ENCODE measurements at regions not wholly inside any gene's neighbourhood (a gene's known extent, or its start where the extent isn't known, plus 50 kb on each side); places are given as distances from the start of the nearest gene placed in this dataset.
"Not testable (repeated sequence)": the region's sequence is repeated elsewhere in the genome, so short reads cannot be mapped to it uniquely, and the experiment has no call there.

DNA sequence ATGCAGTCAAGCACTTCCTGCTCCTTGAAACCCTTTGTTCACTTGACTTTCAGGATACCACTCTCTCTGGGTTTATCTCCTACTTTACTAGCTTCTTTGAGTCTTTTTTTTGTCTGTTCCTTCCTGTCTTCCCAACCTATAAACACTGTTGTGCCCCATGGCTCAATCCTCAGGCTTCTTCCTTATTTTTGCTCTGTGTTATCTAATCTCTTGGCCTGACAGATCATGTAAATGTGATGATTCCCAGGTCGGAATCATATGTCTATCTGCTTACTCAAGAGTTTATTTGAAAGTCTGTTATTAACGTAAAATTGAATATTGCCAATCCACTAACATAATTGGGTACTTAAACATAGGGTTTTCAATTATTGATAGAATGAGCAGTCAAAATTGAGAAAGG, 171.7 kb upstream of the ST6GALNAC5 start:
- no peaks in the 10 kb centered on the region for H3K4me1 ChIP-seq (ENCODE audit: insufficient read depth)
- Mint-ChIP-seq H3K27me3 (ENCODE audit: insufficient read depth, low read depth, poor library complexity) (no peaks in the 10 kb centered on the region), H3K4me3 (no peak overlapping the region), H3K27ac (no peak overlapping the region), H3K36me3 (ENCODE audit: low read depth) (peaks cover 12% of the 10 kb centered on the region), H3K9me3 (peaks cover 4% of the 10 kb centered on the region; the same call in 2 of the 3 replicates), H3K4me1 (no peaks in the 10 kb centered on the region; the same call in 2 of the 3 replicates)
- no peaks in the 10 kb centered on the region for H3F3A ChIP-seq (replicated peaks; ENCODE audit: low read depth)
- H3K27me3 ChIP-seq (ENCODE audit: insufficient read depth), result no peaks in the 10 kb centered on the region
- no peak overlapping the region for H2AFZ ChIP-seq
- no peaks in the 10 kb centered on the region for H3K79me2 ChIP-seq (replicated peaks; ENCODE audit: insufficient read depth)
- no peaks in the 10 kb centered on the region; the same call in none of the 2 replicates for H3K9me2 ChIP-seq (ENCODE audit: insufficient read depth)
- H3K4me3 ChIP-seq, result no peak overlapping the region
- H3K4me2 ChIP-seq, result no peak overlapping the region
- no peaks in the 10 kb centered on the region for H3K36me3 ChIP-seq (ENCODE audit: insufficient read depth)
- TF ChIP-seq, protein P1, sequence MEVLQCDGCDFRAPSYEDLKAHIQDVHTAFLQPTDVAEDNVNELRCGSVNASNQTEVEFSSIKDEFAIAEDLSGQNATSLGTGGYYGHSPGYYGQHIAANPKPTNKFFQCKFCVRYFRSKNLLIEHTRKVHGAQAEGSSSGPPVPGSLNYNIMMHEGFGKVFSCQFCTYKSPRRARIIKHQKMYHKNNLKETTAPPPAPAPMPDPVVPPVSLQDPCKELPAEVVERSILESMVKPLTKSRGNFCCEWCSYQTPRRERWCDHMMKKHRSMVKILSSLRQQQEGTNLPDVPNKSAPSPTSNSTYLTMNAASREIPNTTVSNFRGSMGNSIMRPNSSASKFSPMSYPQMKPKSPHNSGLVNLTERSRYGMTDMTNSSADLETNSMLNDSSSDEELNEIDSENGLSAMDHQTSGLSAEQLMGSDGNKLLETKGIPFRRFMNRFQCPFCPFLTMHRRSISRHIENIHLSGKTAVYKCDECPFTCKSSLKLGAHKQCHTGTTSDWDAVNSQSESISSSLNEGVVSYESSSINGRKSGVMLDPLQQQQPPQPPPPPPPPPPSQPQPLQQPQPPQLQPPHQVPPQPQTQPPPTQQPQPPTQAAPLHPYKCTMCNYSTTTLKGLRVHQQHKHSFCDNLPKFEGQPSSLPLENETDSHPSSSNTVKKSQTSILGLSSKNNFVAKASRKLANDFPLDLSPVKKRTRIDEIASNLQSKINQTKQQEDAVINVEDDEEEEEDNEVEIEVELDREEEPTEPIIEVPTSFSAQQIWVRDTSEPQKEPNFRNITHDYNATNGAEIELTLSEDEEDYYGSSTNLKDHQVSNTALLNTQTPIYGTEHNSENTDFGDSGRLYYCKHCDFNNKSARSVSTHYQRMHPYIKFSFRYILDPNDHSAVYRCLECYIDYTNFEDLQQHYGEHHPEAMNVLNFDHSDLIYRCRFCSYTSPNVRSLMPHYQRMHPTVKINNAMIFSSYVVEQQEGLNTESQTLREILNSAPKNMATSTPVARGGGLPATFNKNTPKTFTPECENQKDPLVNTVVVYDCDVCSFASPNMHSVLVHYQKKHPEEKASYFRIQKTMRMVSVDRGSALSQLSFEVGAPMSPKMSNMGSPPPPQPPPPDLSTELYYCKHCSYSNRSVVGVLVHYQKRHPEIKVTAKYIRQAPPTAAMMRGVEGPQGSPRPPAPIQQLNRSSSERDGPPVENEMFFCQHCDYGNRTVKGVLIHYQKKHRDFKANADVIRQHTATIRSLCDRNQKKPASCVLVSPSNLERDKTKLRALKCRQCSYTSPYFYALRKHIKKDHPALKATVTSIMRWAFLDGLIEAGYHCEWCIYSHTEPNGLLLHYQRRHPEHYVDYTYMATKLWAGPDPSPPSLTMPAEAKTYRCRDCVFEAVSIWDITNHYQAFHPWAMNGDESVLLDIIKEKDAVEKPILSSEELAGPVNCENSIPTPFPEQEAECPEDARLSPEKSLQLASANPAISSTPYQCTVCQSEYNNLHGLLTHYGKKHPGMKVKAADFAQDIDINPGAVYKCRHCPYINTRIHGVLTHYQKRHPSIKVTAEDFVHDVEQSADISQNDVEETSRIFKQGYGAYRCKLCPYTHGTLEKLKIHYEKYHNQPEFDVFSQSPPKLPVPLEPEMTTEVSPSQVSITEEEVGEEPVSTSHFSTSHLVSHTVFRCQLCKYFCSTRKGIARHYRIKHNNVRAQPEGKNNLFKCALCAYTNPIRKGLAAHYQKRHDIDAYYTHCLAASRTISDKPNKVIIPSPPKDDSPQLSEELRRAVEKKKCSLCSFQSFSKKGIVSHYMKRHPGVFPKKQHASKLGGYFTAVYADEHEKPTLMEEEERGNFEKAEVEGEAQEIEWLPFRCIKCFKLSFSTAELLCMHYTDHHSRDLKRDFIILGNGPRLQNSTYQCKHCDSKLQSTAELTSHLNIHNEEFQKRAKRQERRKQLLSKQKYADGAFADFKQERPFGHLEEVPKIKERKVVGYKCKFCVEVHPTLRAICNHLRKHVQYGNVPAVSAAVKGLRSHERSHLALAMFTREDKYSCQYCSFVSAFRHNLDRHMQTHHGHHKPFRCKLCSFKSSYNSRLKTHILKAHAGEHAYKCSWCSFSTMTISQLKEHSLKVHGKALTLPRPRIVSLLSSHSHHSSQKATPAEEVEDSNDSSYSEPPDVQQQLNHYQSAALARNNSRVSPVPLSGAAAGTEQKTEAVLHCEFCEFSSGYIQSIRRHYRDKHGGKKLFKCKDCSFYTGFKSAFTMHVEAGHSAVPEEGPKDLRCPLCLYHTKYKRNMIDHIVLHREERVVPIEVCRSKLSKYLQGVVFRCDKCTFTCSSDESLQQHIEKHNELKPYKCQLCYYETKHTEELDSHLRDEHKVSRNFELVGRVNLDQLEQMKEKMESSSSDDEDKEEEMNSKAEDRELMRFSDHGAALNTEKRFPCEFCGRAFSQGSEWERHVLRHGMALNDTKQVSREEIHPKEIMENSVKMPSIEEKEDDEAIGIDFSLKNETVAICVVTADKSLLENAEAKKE (CRISPR knock-in tag; IDR thresholded peaks at IDR 0.05), result no peak
- TF ChIP-seq JUNB (IDR thresholded peaks at IDR 0.05; ENCODE audit: unreplicated experiment), result no peak
- TF ChIP-seq POLR2AphosphoS5 (IDR thresholded peaks at IDR 0.05; ENCODE audit: low read depth), result no peak
- TF ChIP-seq EZH2 (IDR thresholded peaks at IDR 0.05; ENCODE audit: low read depth, unreplicated experiment), result no peak
- ATAC-seq (no peak), DNase-seq (ENCODE audit: low spot score) (no peak)
- no peaks in the 10 kb centered on the region for H4K20me1 ChIP-seq (replicated peaks; ENCODE audit: insufficient read depth)
- no peak overlapping the region for H3K27ac ChIP-seq (ENCODE audit: low read depth)

DNA sequence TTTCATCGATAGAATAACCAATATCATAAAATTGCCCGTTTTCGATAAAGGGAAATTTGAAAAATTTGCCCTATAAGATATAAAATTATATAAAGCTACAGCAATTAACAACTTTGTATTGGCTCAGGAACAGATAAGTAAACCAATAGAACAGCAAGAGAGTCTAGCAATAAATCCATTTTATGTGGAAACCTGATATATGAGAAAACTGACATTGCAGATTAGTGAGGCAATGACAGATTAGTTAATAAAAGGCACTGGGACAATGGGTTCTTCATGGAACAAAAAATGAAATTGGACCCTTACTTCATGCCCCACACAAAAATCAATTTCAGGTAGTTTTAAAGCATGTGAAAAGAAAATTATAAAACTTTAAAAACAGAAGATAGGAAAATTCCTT, 169.9 kb upstream of the ST6GALNAC5 start:
- no peaks in the 10 kb centered on the region for H3K27me3 Mint-ChIP-seq (ENCODE audit: insufficient read depth, low read depth, poor library complexity)
- no peaks in the 10 kb centered on the region for H3F3A ChIP-seq (replicated peaks; ENCODE audit: low read depth)
- H3K4me1 Mint-ChIP-seq, result no peaks in the 10 kb centered on the region
- peaks cover 4% of the 10 kb centered on the region; the same call in 2 of the 3 replicates for H3K9me3 Mint-ChIP-seq
- H3K27ac ChIP-seq (ENCODE audit: low read depth), result no peak overlapping the region
- H4K20me1 ChIP-seq (replicated peaks; ENCODE audit: insufficient read depth), result no peaks in the 10 kb centered on the region
- H3K4me2 ChIP-seq, result no peak overlapping the region
- peaks cover 12% of the 10 kb centered on the region for H3K36me3 Mint-ChIP-seq (ENCODE audit: low read depth)
- no peak overlapping the region for H2AFZ ChIP-seq
- no peaks in the 10 kb centered on the region for H3K4me1 ChIP-seq (ENCODE audit: insufficient read depth)
- H3K4me3 ChIP-seq, result no peak overlapping the region
- H3K4me3 Mint-ChIP-seq, result no peak overlapping the region
- no peaks in the 10 kb centered on the region for H3K27me3 ChIP-seq (ENCODE audit: insufficient read depth)
- DNase-seq (ENCODE audit: low spot score) (no peak), ATAC-seq (no peak)
- no peaks in the 10 kb centered on the region for H3K79me2 ChIP-seq (replicated peaks; ENCODE audit: insufficient read depth)
- no peaks in the 10 kb centered on the region; the same call in 1 of the 2 replicates for H3K9me2 ChIP-seq (ENCODE audit: insufficient read depth)
- no peaks in the 10 kb centered on the region for H3K36me3 ChIP-seq (ENCODE audit: insufficient read depth)
- no peak for TF ChIP-seq POLR2AphosphoS5 (IDR thresholded peaks at IDR 0.05; ENCODE audit: low read depth)
- H3K27ac Mint-ChIP-seq, result no peak overlapping the region

DNA sequence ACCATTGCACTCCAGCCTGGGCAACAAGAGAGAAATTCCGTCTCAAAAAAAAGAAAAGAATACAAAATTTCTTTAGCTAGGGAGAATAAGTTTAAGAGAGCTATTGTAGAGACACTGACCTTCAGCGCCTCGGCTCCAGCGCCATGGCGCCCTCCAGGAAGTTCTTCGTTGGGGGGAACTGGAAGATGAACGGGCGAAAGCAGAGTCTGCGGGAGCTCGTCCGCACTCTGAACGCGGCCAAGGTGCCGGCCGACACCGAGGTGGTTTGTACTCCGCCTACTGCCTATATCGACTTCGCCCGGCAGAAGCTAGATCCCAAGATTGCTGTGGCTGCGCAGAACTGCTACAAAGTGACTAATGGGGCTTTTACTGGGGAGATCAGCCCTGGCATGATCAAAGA, 167.6 kb upstream of the ST6GALNAC5 start:
- not testable (repeated sequence) for H4K20me1 ChIP-seq (replicated peaks; ENCODE audit: insufficient read depth); DNase-seq (ENCODE audit: low spot score); H3K4me1 Mint-ChIP-seq; H3K4me2 ChIP-seq; H3K27me3 Mint-ChIP-seq (ENCODE audit: insufficient read depth, low read depth, poor library complexity); H3K4me1 ChIP-seq (ENCODE audit: insufficient read depth); H3K9me3 Mint-ChIP-seq; H3K4me3 ChIP-seq; H3K27ac Mint-ChIP-seq; H3K4me3 Mint-ChIP-seq; H3K36me3 ChIP-seq (ENCODE audit: insufficient read depth); H3K27me3 ChIP-seq (ENCODE audit: insufficient read depth); ATAC-seq; H3K9me2 ChIP-seq (ENCODE audit: insufficient read depth); H3K36me3 Mint-ChIP-seq (ENCODE audit: low read depth); H2AFZ ChIP-seq; H3K79me2 ChIP-seq (replicated peaks; ENCODE audit: insufficient read depth); H3K27ac ChIP-seq (ENCODE audit: low read depth); H3F3A ChIP-seq (replicated peaks; ENCODE audit: low read depth)

DNA sequence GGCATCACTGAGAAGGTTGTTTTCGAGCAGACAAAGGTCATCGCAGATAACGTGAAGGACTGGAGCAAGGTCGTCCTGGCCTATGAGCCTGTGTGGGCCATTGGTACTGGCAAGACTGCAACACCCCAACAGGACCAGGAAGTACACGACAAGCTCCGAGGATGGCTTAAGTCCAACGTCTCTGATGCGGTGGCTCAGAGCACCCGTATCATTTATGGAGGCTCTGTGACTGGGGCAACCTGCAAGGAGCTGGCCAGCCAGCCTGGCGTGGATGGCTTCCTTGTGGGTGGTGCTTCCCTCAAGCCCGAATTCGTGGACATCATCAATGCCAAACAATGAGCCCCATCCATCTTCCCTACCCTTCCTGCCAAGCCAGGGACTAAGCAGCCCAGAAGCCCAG, 167.1 kb upstream of the ST6GALNAC5 start:
- ATAC-seq; H3K4me1 Mint-ChIP-seq; H3K36me3 ChIP-seq (ENCODE audit: insufficient read depth); H3K9me2 ChIP-seq (ENCODE audit: insufficient read depth); H3K4me3 Mint-ChIP-seq; H3K9me3 Mint-ChIP-seq; H3K36me3 Mint-ChIP-seq (ENCODE audit: low read depth); H3K4me3 ChIP-seq; DNase-seq (ENCODE audit: low spot score); H3K4me2 ChIP-seq; H3K27me3 ChIP-seq (ENCODE audit: insufficient read depth); H2AFZ ChIP-seq; H3K4me1 ChIP-seq (ENCODE audit: insufficient read depth); H3K27ac ChIP-seq (ENCODE audit: low read depth); H4K20me1 ChIP-seq (replicated peaks; ENCODE audit: insufficient read depth); H3K27me3 Mint-ChIP-seq (ENCODE audit: insufficient read depth, low read depth, poor library complexity); H3K79me2 ChIP-seq (replicated peaks; ENCODE audit: insufficient read depth); H3F3A ChIP-seq (replicated peaks; ENCODE audit: low read depth); H3K27ac Mint-ChIP-seq: not testable (repeated sequence)
